HG03159 (cell line): ENCODE measurements at regions not wholly inside any gene's neighbourhood (a gene's known extent, or its start where the extent isn't known, plus 50 kb on each side); places are given as distances from the start of the nearest gene placed in this dataset.

ENCODE experiments used
- ATAC-seq: cut with Tn5 transposase; IDR thresholded peaks from one replicate; pipeline ENCODE4 v1.9.1; 2021; ENCODE audit warnings: mild to moderate bottlenecking, moderate library complexity; ENCODE audit not compliant: unreplicated experiment

GRCh38 chr2:102950371-102950946 lies 188.6 kb downstream of the TMEM182 start:
- ATAC-seq = no peak

GRCh38 chr2:102951249-102951648 lies 189.4 kb downstream of the TMEM182 start:
- no peak for ATAC-seq

GRCh38 chr2:102967451-102967850 lies 205.6 kb downstream of the TMEM182 start:
- ATAC-seq = no peak

GRCh38 chr2:102968375-102968774 lies 206.5 kb downstream of the TMEM182 start:
- no peak for ATAC-seq

GRCh38 chr2:102971701-102972100 lies 209.9 kb downstream of the TMEM182 start:
- ATAC-seq = no peak

- ATAC-seq = peak; percentile 55
These were observed 214.5 kb downstream of the TMEM182 start for GRCh38 chr2:102975996-102976975.

GRCh38 chr2:102977426-102978090 lies 215.7 kb downstream of the TMEM182 start:
- no peak for ATAC-seq

GRCh38 chr2:102978091-102978490 lies 216.3 kb downstream of the TMEM182 start:
- ATAC-seq = no peak

- ATAC-seq = no peak
These were observed 217.6 kb downstream of the TMEM182 start for GRCh38 chr2:102979429-102979828.

- no peak for ATAC-seq
These were observed 222.0 kb downstream of the TMEM182 start for GRCh38 chr2:102983786-102984185.

GRCh38 chr2:102986826-102987490 lies 225.1 kb downstream of the TMEM182 start:
- no peak for ATAC-seq

- ATAC-seq = no peak
These were observed 230.8 kb downstream of the TMEM182 start for GRCh38 chr2:102992607-102993006.

- ATAC-seq = no peak
These were observed 238.1 kb downstream of the TMEM182 start for GRCh38 chr2:102999958-103000357.

GRCh38 chr2:103002954-103003353 lies 241.1 kb downstream of the TMEM182 start:
- no peak for ATAC-seq

- ATAC-seq = no peak
These were observed 242.0 kb downstream of the TMEM182 start for GRCh38 chr2:103003750-103004260.

GRCh38 chr2:103004426-103004942 lies 242.7 kb downstream of the TMEM182 start:
- ATAC-seq = no peak

- no peak for ATAC-seq
These were observed 243.6 kb downstream of the TMEM182 start for GRCh38 chr2:103005393-103005792.

GRCh38 chr2:103007086-103007485 lies 245.3 kb downstream of the TMEM182 start:
- ATAC-seq = no peak

- no peak for ATAC-seq
These were observed 246.8 kb downstream of the TMEM182 start for GRCh38 chr2:103008586-103008985.

- ATAC-seq = no peak
These were observed 248.0 kb downstream of the TMEM182 start for GRCh38 chr2:103009871-103010270.

- ATAC-seq = no peak
These were observed 248.5 kb downstream of the TMEM182 start for GRCh38 chr2:103010306-103010705.
